Activated CD8-positive, alpha-beta T cell treated with anti-CD3 and anti-CD28 coated beads for 36 hours (primary cell): ENCODE measurements at regions not wholly inside any gene's neighbourhood (a gene's known extent, or its start where the extent isn't known, plus 50 kb on each side); places are given as distances from the start of the nearest gene placed in this dataset.

ENCODE experiments used
- ATAC-seq: fragments of 200-7000 bp; cut with Tn5 transposase; one replicate; pipeline ENCODE4 v1.10.0; 2021; ENCODE audit warnings: mild to moderate bottlenecking, moderate library complexity
- CTCF ChIA-PET: fragments of 350-600 bp; sonication (Branson Sonifier 250); formaldehyde crosslinking; loops from one replicate; lab custom pipeline; 2021; ENCODE audit warnings: antibody characterized with exemption; lab: Charles Lee
- POLR2A ChIA-PET: fragments of 350-600 bp; sonication (Branson Sonifier 250); formaldehyde crosslinking; loops from one replicate; lab custom pipeline; 2021; ENCODE audit warnings: antibody characterized with exemption; lab: Charles Lee
- DNase-seq: peaks from one replicate; pipeline ENCODE4 v3.0.0-alpha.2; 2020
- H3K27ac Mint-ChIP-seq: one replicate; pipeline ENCODE4 v1.8.0; 2021; ENCODE audit warnings: mild to moderate bottlenecking, mixed read lengths
- H3K27me3 Mint-ChIP-seq: one replicate; pipeline ENCODE4 v1.8.0; 2021; ENCODE audit warnings: mixed read lengths
- H3K36me3 Mint-ChIP-seq: one replicate; pipeline ENCODE4 v1.8.0; 2021; ENCODE audit warnings: low read depth, mixed read lengths
- H3K4me1 Mint-ChIP-seq: one replicate; pipeline ENCODE4 v1.8.0; 2021; ENCODE audit warnings: low read depth, mixed read lengths
- H3K4me3 Mint-ChIP-seq: one replicate; pipeline ENCODE4 v1.8.0; 2021; ENCODE audit warnings: mild to moderate bottlenecking, moderate library complexity, mixed read lengths
- H3K9me3 Mint-ChIP-seq: one replicate; pipeline ENCODE4 v1.8.0; 2021; ENCODE audit warnings: mixed read lengths
- intact Hi-C: fragments of 100-400 bp; cut with micrococcal nuclease; formaldehyde crosslinking; loops from one replicate; pipeline ENCODE4 v1.10.0; 2022
- TF ChIP-seq, protein P1 (sequence below): fragments of 200-600 bp; IDR thresholded peaks from one replicate; pipeline ENCODE4 v1.8.0; 2022; ENCODE audit warnings: antibody characterized with exemption, mild to moderate bottlenecking

DNA sequence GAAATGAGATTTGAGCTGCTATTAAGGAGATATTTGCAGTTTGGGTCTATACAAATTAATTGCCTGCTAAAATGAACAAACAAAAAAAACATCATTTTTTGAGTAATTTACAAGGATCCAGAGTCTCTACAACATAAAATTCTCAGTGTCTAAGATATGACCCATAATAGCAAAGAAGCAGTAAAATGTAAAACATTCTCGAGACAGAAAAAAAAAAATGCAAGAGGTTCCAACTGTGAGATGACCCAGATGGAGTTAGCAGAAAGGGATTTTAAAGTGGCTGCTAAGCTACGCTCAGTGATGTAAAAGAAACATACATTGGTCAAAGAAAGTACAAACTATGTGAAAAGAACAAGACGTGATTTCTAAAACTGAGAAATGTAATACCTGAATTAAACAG, 471.0 kb downstream of the SH2D4B start:
- Mint-ChIP-seq H3K36me3 (no peaks in the 10 kb centered on the region), H3K4me1 (no peaks in the 10 kb centered on the region), H3K27ac (no peak overlapping the region), H3K9me3 (peaks cover 3% of the 10 kb centered on the region), H3K27me3 (peaks cover 3% of the 10 kb centered on the region), H3K4me3 (no peak overlapping the region)
- TF ChIP-seq, protein P1, sequence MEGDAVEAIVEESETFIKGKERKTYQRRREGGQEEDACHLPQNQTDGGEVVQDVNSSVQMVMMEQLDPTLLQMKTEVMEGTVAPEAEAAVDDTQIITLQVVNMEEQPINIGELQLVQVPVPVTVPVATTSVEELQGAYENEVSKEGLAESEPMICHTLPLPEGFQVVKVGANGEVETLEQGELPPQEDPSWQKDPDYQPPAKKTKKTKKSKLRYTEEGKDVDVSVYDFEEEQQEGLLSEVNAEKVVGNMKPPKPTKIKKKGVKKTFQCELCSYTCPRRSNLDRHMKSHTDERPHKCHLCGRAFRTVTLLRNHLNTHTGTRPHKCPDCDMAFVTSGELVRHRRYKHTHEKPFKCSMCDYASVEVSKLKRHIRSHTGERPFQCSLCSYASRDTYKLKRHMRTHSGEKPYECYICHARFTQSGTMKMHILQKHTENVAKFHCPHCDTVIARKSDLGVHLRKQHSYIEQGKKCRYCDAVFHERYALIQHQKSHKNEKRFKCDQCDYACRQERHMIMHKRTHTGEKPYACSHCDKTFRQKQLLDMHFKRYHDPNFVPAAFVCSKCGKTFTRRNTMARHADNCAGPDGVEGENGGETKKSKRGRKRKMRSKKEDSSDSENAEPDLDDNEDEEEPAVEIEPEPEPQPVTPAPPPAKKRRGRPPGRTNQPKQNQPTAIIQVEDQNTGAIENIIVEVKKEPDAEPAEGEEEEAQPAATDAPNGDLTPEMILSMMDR, result no peak
- intact Hi-C loops, result no loop called here
- ChIA-PET CTCF (interaction anchor here (1.1 kb wide), 1 partner anchor 10 kb away, joined by 5 read pairs; no protein-coding TSS in a partner anchor), POLR2A (interaction anchor here (0.6 kb wide), 1 partner anchor 33 kb away, joined by 3 read pairs; no protein-coding TSS in a partner anchor)
- DNase-seq (no peak), ATAC-seq (no peak)

DNA sequence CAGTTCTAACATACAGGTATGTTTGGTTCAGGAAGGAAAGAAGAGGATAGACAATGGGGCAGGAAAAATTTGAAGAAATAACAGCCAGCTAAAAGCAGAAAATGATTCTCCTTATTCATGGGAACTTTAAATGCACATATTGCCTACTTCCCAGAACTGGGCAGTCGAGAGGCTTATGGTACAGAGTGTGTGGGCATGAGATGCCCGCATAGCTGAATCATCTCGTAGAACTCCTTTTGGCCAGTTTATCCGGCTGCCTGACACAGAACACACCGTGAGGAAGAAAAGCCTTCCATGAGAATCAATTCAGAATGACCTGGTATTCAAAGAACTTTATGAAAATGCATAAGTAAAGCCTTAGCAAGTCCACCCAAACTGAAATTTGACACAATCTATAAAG, 471.6 kb downstream of the SH2D4B start:
- TF ChIP-seq, protein P1, result no peak
- no peak overlapping the region for H3K27ac Mint-ChIP-seq
- ATAC-seq (no peak), DNase-seq (no peak)
- peaks cover 3% of the 10 kb centered on the region for H3K9me3 Mint-ChIP-seq
- no peak overlapping the region for H3K4me3 Mint-ChIP-seq
- no peaks in the 10 kb centered on the region for H3K36me3 Mint-ChIP-seq
- POLR2A ChIA-PET, result interaction anchor here (0.6 kb wide), 1 partner anchor 34 kb away, joined by 3 read pairs; no protein-coding TSS in a partner anchor
- H3K4me1 Mint-ChIP-seq, result no peaks in the 10 kb centered on the region
- intact Hi-C loops, result no loop called here
- H3K27me3 Mint-ChIP-seq, result peaks cover 6% of the 10 kb centered on the region
- CTCF ChIA-PET, result no interaction called here

DNA sequence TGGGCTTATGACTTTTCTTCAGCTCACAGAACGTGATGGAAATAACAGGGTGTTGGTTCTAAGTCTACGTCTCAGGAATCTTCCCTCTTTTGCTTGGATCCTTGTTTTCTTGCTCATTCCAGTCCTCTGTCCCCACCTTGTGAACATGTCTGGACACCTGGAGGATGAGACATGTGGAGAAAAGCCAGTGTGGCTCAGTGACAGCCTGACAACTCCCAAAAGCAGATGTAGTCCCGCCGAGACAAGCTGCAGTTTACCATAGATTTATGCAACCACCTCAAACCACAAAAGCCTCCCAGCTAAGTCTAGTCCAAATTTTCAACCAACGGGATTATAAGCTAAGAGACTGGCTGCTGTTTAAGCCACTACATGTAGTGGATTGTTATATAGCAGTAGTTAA, 476.1 kb downstream of the SH2D4B start:
- H3K9me3 Mint-ChIP-seq, result no peaks in the 10 kb centered on the region
- no peaks in the 10 kb centered on the region for H3K4me1 Mint-ChIP-seq
- CTCF ChIA-PET, result interaction anchor here (0.8 kb wide), 1 partner anchor 349 kb away, joined by 3 read pairs; no protein-coding TSS in a partner anchor
- ATAC-seq (no peak), DNase-seq (no peak)
- H3K27ac Mint-ChIP-seq, result no peak overlapping the region
- no peaks in the 10 kb centered on the region for H3K36me3 Mint-ChIP-seq
- TF ChIP-seq, protein P1, result no peak
- no peak overlapping the region for H3K4me3 Mint-ChIP-seq
- POLR2A ChIA-PET, result no interaction called here
- H3K27me3 Mint-ChIP-seq, result peaks cover 8% of the 10 kb centered on the region
- intact Hi-C loops, result no loop called here

DNA sequence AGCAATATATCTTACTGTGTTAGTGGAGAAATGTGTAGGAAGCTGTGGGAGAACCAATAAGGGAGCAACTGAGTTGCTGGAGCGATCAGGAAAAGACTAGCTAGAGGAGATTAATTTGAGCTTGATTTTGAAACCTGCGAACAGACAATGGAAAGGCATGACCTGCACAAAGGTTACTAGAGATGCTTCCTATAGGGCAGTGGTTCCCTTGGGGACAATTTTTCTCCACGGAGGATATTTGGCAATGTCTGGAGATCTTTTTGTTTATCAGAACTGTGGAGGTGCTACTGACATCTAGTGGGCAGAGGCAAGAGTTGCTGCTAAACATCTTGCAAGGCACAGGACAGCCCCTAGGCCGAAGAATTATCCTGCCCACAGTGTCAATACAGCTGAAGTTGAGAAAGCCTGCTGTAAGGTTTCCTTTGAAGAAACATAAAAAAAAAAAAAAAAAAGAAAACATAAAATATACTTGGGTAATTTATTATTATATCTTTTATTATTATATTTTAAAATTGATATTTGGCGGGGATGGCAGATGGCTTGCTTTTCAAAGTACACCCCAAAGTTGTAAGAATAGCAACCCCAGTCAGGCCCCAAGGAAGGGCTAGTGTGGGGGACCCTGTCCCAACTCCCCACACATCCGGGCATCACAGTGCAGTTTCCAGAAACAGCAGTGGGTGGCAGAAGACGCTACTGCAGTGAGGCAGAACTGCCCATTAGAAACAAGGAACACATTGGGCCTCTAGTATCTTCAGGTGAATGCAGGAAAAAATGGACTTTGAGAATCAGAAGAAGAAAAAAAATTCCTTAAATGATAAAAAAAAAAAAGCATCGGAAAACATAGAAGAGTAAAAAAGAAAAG, 481.6 kb downstream of the SH2D4B start:
- no peaks in the 10 kb centered on the region for H3K9me3 Mint-ChIP-seq
- ChIA-PET CTCF (interaction anchor here (0.8 to 1.5 kb wide), 9 partner anchors 8 to 356 kb away, joined by 3 to 9 read pairs (median 3); no protein-coding TSS in a partner anchor), POLR2A (no interaction called here)
- no peak overlapping the region for H3K27ac Mint-ChIP-seq
- H3K4me1 Mint-ChIP-seq, result peaks cover 2% of the 10 kb centered on the region
- no peaks in the 10 kb centered on the region for H3K36me3 Mint-ChIP-seq
- TF ChIP-seq, protein P1, result peak; percentile 67
- peaks cover 4% of the 10 kb centered on the region for H3K27me3 Mint-ChIP-seq
- ATAC-seq (peak; percentile 56), DNase-seq (peak; percentile 19)
- intact Hi-C loops, result loop anchor here (5.0 kb wide), 1 partner anchor 322 kb away; no protein-coding TSS in a partner anchor
- no peak overlapping the region for H3K4me3 Mint-ChIP-seq
